ENCODE measurements at regions not wholly inside any gene's neighbourhood (a gene's known extent, or its start where the extent isn't known, plus 50 kb on each side); places are given as distances from the start of the nearest gene placed in this dataset.

DNA sequence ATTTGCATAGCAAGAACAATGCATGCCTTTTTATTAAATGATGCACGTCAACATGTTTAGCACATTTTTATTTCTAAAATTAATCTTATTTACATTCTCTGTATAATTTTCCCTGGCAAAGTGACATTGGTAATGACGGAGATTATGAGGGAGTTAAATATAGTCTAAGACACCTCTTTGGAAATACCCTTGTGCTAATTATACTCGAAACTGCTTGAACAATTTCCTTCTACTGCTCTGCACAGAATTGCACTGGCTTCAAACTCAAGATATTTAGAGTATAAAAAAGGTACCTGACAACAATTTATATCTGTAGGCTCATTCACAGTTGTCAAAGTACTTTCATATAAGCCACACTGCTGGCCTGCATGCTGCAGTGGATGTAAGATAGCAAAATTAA is 602.7 kb downstream of the NXPH1 start:
- TF ChIP-seq, protein P1, sequence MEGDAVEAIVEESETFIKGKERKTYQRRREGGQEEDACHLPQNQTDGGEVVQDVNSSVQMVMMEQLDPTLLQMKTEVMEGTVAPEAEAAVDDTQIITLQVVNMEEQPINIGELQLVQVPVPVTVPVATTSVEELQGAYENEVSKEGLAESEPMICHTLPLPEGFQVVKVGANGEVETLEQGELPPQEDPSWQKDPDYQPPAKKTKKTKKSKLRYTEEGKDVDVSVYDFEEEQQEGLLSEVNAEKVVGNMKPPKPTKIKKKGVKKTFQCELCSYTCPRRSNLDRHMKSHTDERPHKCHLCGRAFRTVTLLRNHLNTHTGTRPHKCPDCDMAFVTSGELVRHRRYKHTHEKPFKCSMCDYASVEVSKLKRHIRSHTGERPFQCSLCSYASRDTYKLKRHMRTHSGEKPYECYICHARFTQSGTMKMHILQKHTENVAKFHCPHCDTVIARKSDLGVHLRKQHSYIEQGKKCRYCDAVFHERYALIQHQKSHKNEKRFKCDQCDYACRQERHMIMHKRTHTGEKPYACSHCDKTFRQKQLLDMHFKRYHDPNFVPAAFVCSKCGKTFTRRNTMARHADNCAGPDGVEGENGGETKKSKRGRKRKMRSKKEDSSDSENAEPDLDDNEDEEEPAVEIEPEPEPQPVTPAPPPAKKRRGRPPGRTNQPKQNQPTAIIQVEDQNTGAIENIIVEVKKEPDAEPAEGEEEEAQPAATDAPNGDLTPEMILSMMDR (IDR thresholded peaks at IDR 0.05; ENCODE audit: borderline replicate concordance, extremely low read depth, low read length, poor library complexity, severe bottlenecking), result no peak
- no peak for TF ChIP-seq EZH2 (IDR thresholded peaks at IDR 0.05; ENCODE audit: borderline replicate concordance, low read depth, low read length, severe bottlenecking)
